Stimulated activated memory B cell treated with anti-CD40 and anti-IgM and Interleukin-4, amounts not matched to agents 10 μg/mL and 1 μg/mL and 100 μg/mL, for 72 hours (primary cell): ENCODE measurements at regions not wholly inside any gene's neighbourhood (a gene's known extent, or its start where the extent isn't known, plus 50 kb on each side); places are given as distances from the start of the nearest gene placed in this dataset.

Source experiments
- ATAC-seq: fragments of 150-1000 bp; cut with Tn5 transposase; 2 replicates; pipeline ENCODE4 v1.10.0; 2021
- H3K27ac Mint-ChIP-seq: one replicate; pipeline ENCODE4 v1.8.0; 2022; ENCODE audit warnings: mild to moderate bottlenecking, mixed read lengths
- H3K27me3 Mint-ChIP-seq: one replicate; pipeline ENCODE4 v1.8.0; 2022; ENCODE audit warnings: mixed read lengths
- H3K36me3 Mint-ChIP-seq: one replicate; pipeline ENCODE4 v1.8.0; 2022; ENCODE audit warnings: mixed read lengths
- H3K4me1 Mint-ChIP-seq: one replicate; pipeline ENCODE4 v1.8.0; 2022; ENCODE audit warnings: mixed read lengths
- H3K4me3 Mint-ChIP-seq: one replicate; pipeline ENCODE4 v1.8.0; 2022; ENCODE audit warnings: mild to moderate bottlenecking, moderate library complexity, mixed read lengths
- H3K9me3 Mint-ChIP-seq: one replicate; pipeline ENCODE4 v1.8.0; 2022; ENCODE audit warnings: mixed read lengths

GRCh38 chr9:109726119-109726518, 53.9 kb upstream of the PALM2AKAP2 start:
- H3K4me3 Mint-ChIP-seq: no peak overlapping the region

GRCh38 chr9:109728686-109729300, 51.2 kb upstream of the PALM2AKAP2 start:
- ATAC-seq: no peak
- Mint-ChIP-seq H3K9me3 (no peaks in the 10 kb centered on the region), H3K27ac (no peak overlapping the region)

More at GRCh38 chr9:109726119-109726518, 53.9 kb upstream of the PALM2AKAP2 start:
- Mint-ChIP-seq H3K9me3 (no peaks in the 10 kb centered on the region), H3K27me3 (peaks cover 29% of the 10 kb centered on the region), H3K36me3 (no peaks in the 10 kb centered on the region), H3K4me1 (no peaks in the 10 kb centered on the region), H3K27ac (no peak overlapping the region)
- no peak for ATAC-seq

GRCh38 chr9:109729513-109729912, 50.5 kb upstream of the PALM2AKAP2 start:
- no peak for ATAC-seq
- peaks cover 38% of the 10 kb centered on the region for H3K27me3 Mint-ChIP-seq

More at GRCh38 chr9:109728686-109729300, 51.2 kb upstream of the PALM2AKAP2 start:
- peaks cover 38% of the 10 kb centered on the region for H3K27me3 Mint-ChIP-seq
- no peaks in the 10 kb centered on the region for H3K36me3 Mint-ChIP-seq
- no peak overlapping the region for H3K4me3 Mint-ChIP-seq
- no peaks in the 10 kb centered on the region for H3K4me1 Mint-ChIP-seq

More at GRCh38 chr9:109729513-109729912, 50.5 kb upstream of the PALM2AKAP2 start:
- Mint-ChIP-seq H3K4me3 (no peak overlapping the region), H3K9me3 (no peaks in the 10 kb centered on the region), H3K36me3 (no peaks in the 10 kb centered on the region), H3K4me1 (no peaks in the 10 kb centered on the region), H3K27ac (no peak overlapping the region)
